ENCODE measurements at regions not wholly inside any gene's neighbourhood (a gene's known extent, or its start where the extent isn't known, plus 50 kb on each side); places are given as distances from the start of the nearest gene placed in this dataset.

DNA sequence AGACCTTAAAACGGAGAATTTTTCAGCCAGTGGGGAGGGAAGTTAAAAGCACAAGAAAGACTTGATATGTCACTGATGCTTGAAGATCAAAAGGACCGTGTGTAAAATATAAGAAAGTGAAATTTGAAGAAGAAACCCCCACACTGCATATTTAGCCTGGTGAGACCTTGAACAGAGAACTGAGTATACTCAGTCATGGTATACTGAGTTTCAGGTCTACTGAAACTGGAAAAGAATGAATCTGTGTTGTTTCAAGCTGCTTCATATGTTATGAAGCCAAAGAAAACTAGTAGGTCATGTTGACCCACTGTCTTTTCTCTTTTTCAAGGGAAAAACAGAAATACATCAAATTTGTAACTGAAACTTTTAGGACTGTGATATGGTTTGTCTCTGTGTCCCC lies 443.8 kb upstream of the GJE1 start:
- in situ Hi-C loops (cut with HindIII; ENCODE audit: low sequenced_read_pairs) = no loop called here

DNA sequence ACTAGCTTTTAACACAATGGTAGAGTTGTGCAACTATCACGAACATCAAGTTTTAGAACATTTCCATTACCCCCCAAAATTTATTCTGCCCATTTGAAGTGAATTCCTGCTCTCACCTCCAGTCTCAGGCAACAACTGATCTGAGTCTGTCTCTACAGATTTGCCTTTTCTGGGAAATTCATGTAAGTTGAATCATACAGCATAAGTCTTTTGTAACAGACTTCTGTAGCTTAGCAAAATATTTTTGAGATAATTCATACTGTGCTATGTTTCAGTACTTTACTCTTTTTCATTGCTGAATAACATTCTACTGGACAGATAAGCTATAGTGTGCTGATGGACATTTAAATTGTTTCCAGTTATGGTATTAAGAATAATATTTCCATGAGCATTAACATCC lies 447.3 kb upstream of the GJE1 start:
- in situ Hi-C loops (cut with HindIII; ENCODE audit: low sequenced_read_pairs) = no loop called here

DNA sequence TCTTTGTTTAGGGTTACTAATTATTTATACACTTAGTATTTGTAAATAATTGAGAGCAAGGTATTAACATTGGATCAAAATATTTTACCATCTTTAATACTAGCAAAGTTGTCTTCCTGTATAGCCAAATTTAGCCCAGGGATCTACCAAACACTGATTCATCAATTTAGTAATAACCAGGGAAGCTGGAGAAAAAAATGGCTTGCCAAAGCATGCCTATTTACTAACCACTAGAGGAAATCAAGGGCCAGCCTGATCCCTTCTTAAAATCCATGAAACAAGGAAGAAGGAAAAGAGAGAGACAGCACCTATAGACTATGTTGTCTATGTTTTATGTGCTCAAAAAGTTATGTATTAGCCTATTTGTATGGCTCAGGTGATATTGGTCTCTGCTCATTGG lies 450.3 kb upstream of the GJE1 start:
- in situ Hi-C loops (cut with HindIII; ENCODE audit: low sequenced_read_pairs) = no loop called here

DNA sequence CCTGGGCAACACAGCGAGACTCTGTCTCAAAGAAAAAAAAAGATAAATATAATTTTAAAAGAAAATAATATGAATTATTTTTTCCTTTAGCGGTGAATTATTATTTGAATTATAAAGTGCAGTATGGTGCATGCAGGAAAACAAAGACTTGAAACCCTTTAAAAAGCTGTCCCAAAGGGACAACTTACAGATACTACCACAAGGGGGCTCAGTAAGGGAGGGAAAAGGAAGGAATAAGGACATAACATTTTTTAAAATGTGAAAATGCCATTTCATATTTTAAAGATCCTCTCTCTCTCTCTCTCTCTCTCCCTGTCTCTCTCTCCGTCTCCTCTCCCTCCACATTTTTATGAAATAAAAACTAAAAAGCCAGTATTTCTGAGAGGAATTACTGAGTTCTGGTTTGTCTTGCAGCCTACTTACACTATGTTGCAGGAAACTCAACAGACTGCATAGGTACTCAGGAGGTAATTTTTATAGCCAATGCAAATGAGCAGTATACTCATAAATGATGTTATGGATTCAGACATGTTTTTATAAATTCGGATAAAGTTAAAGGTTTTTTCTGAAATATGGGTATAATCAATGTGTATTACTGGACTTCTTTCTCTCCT lies 455.0 kb upstream of the GJE1 start:
- in situ Hi-C loops (cut with HindIII; ENCODE audit: low sequenced_read_pairs) = no loop called here

DNA sequence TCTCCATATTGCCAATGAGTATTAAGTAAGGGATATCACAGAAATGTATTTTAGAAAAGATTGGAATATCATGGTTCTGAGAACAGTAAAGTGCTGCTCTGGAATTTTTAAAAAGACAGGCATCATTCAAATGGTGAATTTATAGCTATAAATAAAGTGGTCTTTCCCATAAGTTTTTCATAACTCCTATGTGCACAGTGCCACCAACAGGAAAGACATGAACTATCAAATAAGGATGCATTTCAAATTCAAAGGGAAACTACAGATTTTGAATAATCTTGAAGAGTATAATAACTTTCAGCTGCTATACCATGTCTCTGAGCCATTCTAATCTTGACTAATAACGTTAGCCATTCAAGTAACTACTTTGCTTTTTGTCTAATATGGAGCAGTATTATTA lies 456.8 kb upstream of the GJE1 start:
- in situ Hi-C loops (cut with HindIII; ENCODE audit: low sequenced_read_pairs) = no loop called here

DNA sequence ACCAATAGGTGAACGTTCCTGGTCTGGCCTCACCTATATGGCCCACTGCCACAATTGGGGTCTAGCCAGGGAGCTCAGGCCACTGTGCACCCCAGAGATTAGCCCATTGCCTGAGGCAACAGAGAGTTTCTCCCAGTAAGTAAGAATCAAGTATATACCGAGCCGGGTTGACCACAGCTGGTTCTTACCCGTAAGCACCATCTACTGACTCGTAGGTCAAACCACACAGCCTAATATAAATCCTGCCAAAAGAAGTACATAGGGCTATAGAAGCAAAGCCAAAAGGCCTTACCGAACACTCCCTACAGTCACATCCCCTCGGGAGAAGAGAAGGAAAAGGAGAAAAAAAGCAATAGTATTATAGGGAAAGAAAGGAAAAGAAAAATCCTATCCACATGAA lies 463.6 kb upstream of the GJE1 start:
- in situ Hi-C loops (cut with HindIII; ENCODE audit: low sequenced_read_pairs) = no loop called here

DNA sequence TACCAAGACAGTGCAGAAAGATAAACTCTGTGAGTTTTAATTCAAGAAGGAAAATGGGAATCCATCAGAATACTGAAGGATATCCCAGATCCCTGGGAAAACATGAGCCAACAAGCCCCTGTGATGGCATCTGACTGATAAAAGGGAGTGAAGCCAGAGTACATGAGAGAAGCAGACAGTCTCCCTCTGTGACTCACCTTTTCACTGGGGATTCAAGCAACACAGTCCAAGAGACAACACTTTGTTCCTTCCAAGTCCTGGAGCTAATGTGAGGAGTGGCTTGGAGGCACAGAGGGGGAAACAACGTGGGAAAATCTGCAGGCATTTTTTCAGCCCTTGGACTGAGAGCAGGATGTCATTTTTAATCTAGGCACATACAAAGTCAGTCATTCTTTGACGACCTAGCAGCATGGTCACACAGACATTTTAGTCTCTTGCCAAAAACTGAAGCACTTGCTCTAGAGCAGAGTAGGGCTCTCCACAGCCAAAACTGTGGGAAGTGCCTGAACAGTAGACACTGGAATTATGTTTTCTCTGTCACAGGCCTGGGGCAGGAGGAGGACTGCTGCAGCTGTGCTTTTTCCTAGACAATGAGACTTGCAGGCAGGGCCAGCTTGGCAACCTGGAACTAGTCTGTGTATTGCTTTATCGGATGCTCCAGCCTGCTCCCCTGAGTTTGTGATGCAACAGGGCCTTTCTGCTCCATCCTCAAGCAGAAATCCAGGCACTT lies 465.0 kb upstream of the GJE1 start:
- in situ Hi-C loops (cut with HindIII; ENCODE audit: low sequenced_read_pairs) = no loop called here

DNA sequence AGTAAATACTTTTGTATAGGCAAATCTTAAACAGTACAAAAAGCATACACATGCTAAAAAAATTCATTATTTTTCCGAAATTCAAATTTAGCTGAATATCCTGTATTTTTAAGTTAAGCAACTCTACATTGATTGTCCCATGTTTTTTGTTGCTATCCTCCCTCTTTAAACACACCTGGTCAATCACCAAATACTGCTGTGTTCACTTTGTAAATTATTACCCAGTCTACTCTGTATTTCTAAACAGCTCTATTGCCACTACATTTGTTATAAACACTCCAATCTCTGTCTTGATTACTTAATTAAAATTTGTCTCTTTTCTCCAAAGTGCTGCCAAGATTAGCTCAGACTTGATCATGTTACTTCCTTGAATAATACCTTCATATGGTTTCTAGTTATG lies 466.5 kb upstream of the GJE1 start:
- in situ Hi-C loops (cut with HindIII; ENCODE audit: low sequenced_read_pairs) = no loop called here

DNA sequence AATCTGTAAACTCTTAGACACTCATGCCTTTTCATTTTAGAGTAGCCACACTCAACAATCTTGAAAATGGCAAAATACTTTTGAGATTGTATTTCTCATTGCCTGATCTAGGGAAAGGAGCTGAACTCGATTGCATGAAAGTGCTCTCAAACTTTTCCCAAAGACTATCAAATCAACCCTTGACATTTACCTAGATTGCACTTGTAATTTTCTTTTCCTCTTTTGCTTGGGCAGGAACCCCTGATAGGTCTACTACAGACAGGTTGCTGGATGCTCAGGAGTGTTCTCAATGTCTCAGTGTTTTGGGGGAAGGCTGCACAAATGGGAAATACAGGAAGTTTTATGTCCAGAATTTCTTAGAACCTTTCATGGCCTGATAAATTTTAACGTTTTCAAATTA lies 468.0 kb upstream of the GJE1 start:
- in situ Hi-C loops (cut with HindIII; ENCODE audit: low sequenced_read_pairs) = no loop called here

DNA sequence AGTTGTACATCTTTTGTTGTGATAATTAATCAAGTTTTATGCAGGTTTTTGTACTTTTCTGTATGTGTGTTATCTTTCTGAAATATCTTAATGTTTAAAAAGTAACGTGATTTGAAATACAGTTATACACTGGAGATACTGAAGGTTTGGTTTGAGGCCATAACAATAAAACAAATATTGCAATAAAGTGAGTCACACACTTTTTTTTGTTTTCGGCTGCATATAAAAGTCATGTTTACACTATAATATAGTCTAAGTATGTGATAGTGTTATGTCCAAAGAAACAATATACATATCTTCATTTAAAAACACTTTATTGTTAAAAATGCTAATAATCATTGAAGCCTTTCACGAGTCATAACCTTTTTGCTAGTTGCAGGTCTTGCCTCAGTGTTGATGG lies 473.1 kb upstream of the GJE1 start:
- in situ Hi-C loops (cut with HindIII; ENCODE audit: low sequenced_read_pairs) = no loop called here

DNA sequence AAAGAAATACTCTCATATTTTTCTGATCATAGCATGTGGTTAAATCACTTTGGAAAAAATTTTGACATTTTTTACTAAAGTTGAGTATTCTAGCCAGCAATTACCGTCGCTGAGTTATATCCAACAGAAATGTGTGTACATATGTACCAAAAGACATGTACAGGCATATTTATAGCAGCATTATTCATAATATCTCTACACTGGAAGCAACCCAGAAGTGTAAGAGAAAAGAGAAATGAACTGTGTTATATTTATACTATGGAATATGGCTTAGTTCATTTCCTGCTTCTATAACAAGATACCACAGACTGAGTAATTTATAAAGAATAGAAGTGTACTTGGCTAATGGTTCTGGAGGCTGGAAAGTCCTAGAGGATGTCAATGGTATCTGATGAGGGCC lies 474.0 kb upstream of the GJE1 start:
- in situ Hi-C loops (cut with HindIII; ENCODE audit: low sequenced_read_pairs) = no loop called here

DNA sequence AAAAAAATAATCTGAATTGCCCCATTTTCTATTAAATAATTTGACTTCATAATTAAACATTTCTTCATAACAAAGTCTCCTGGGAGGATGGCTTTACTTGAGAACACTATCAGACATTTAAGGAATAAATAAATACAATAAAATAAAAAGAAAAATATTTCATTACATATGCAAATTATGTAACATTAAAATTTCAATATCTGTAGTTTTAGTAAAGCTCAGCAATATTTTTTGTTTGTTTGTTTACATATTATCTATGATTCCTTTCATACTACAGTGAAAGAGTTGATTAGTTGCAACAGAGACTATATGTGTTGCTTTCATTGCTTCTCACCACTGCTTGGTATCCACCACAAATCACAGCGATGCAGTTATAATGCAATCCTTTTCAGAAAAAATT lies 474.9 kb upstream of the GJE1 start:
- in situ Hi-C loops (cut with HindIII; ENCODE audit: low sequenced_read_pairs) = no loop called here

DNA sequence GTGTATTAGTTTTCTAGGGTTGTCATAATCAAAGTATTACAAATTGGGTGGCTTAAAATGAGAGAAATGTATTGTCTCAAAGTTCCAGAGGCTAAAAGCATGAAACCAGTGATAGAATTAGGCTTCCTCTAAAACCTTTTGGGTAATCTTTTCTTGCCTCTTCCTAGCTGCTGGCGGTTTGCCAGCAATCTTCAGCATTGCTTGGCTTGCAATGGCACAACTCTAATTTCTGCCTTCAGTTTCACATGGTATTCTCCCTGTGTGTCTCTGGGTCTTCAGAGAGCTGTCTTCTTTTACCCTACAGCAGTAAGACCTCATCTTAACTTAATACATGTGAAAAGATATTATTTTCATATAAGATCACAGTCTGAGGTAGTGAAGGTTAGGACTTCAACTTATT lies 479.1 kb upstream of the GJE1 start:
- in situ Hi-C loops (cut with HindIII; ENCODE audit: low sequenced_read_pairs) = no loop called here

DNA sequence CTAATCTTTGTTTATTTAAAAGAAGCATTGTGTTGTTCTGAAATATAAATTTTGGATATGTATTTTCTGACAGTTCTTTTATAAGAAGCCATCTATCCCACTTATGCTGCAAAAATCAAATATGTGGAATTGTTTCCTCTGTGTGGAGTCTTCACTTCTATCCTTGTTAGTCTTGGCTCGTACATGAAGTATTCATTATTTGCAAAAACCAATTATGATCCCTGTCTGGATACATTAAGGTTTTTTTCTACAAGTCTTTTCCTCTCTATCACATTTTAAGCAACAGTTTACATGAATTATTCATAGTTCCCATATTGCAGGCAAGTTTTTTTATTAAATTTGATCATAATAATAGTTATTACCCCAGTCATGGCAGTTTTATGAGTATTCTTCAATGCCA lies 490.8 kb upstream of the GJE1 start:
- in situ Hi-C loops (cut with HindIII; ENCODE audit: low sequenced_read_pairs) = no loop called here

DNA sequence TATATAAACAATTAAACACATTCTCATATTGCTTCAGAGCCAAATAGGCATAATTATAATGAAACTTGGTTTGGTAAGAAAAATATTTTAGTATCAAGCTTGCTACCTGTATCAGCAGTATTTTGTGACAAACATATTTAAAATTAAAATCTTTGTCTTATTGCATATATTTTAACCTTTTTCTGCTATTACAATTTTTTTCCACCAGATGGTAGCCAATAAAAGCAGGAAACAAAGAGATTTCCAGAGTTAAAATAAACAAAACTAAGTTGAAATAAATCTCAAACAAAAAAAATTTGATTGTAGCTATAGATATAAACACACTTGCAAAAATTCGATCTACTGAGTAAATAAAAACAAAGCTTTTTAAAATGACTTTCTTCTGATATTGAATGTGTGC lies 491.3 kb upstream of the GJE1 start:
- in situ Hi-C loops (cut with HindIII; ENCODE audit: low sequenced_read_pairs) = no loop called here

DNA sequence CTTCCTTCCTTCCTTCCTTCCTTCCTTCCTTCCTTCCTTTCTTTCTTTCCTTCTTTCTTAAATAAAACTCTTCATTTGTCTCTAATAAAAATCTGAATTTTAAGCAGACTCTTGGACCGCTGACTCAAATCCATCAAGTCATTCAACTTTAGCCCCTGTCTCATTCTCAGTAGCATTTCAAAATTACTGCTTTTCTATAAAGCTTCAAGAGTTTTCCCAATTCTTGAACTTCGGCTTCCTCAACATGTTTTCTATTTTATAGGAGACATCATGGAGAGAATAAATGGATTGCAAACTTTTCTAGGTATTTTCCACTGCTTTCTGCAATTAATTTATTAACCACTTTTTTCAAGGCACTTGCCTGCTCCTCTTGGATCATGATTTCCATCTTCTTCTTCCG lies 497.1 kb upstream of the GJE1 start:
- in situ Hi-C loops (cut with HindIII; ENCODE audit: low sequenced_read_pairs) = no loop called here

DNA sequence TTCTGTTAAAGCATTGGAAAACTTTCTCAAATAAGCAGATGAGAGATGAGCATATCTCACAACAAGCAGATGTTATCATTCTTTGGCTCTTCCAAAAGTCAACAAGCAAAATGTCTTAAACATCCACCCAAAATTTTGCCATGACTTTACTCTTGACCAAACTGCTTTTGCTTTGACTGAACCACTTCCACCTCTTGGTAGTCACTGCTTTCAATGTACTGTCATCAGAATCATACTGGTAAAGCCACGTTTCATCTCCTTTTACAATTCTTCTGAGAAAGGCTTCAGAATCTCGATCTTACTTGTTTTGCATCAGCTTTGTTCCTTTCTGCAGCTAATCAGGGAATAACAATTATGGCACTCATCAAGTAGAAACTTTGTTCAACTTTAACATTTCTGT lies 498.5 kb upstream of the GJE1 start:
- in situ Hi-C loops (cut with HindIII; ENCODE audit: low sequenced_read_pairs) = no loop called here

DNA sequence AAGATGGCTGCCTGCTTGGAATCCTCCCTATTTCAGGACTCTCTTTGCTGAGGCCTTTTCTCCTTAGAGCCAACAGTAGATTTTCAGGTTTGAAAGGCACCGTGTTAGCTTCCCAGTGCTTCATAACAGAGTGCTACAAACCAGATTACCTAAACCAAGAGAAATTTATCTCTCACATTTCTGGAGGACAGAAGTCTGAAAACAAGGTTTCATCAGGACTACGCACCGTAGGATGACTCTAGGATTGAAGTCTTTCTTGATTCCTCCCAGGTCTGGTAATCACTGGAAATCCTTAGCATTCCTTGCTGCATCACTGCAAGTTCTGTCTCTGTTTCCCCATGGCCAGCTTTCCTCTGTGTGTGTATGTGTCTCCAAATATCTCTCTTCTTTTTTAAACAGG lies 508.4 kb upstream of the GJE1 start:
- in situ Hi-C loops (cut with HindIII; ENCODE audit: low sequenced_read_pairs) = no loop called here

DNA sequence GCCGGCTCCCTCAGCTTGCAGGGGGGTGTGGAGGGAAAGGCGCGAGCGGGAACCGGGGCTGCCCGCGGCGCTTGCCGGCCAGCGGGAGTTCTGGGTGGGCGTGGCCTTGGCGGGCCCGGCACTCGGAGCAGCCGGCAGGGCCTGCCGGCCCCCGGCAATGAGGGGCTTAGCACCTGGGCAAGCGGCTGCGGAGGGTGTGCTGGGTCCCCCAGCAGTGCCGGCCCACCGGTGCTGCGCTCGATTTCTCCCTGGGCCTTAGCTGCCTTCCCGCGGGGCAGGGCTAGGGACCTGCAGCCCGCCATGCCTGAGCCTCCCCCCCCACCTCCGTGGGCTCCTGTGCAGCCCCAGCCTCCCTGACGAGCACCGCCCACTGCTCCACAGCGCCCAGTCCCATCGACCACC lies 514.5 kb upstream of the GJE1 start:
- in situ Hi-C loops (cut with HindIII; ENCODE audit: low sequenced_read_pairs) = no loop called here

DNA sequence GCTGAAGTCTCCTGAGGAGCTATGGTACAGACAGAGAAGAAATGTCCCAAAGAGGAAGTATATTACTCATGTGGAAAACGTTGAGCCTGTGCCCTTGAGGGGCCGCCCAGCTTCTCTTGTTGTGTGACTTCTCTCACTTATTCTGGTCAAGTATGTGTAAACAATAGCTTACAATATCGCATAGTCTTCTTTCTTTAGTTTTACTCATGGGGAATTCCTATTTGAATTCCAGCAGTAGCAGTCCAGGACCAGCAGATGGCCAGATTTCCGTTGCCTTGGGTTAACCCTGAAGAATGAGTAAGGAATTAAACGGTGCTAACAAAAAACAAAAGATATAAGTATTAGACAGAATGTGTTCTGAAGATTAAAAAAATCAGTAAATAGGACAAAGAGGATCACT lies 522.0 kb upstream of the GJE1 start:
- in situ Hi-C loops (cut with HindIII; ENCODE audit: low sequenced_read_pairs) = no loop called here

DNA sequence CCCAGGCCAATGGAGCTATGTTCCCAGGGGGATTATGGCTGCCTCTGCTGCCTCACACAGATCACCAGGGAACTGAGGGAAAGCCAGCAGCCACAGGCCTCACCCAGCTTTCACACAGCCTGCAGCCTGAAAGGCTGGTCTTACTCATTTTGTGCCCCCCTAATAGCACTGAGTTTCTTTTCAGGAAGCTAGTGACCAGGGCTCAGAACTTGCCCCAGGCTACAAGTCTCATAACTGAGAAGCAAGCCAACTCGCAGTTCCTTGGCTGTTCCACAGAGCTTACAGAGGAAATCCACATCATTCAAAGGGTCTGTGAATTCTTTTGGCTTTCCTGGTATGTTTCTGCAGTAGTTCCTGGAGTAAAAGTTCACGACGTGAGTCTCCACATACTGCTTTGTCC lies 524.8 kb upstream of the GJE1 start:
- in situ Hi-C loops (cut with HindIII; ENCODE audit: low sequenced_read_pairs) = no loop called here

DNA sequence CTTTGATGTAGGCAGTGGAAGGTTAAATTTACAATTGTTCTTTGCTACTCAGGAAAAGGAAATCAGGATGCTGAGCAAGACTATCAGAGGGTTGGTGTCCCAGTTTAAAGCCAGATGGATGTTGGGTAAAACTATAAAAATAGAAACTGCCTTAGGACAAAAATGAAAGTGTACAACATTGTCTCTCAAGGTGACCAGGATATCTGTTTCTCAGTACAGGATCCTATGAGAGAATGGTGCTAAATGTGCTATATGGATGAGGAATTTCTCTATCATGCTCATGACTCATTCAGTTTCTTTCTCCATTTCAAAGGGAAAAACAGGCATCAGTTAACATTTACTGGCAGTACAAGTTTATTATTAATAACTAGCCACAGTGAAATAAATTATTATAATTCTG lies 534.2 kb upstream of the GJE1 start:
- in situ Hi-C loops (cut with HindIII; ENCODE audit: low sequenced_read_pairs) = no loop called here

DNA sequence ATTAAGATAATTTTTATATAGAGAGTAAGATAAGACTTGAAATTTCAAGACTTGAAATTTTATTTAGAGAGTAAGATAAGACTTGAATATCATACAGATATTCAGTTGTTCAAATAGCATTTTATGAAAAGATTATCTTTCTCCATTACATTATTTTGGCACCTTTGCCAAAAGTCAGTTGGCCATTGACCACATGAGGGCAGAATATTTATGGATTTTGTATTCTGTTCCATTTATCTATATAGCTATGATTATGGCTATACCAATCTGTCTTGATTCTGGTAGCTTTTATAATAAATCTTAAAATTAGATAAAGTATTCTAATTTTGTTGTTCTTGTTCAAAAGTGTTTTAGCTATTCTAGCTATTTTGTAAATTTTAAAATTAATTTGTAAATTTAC lies 537.9 kb upstream of the GJE1 start:
- in situ Hi-C loops (cut with HindIII; ENCODE audit: low sequenced_read_pairs) = no loop called here
